Anterior cingulate cortex (tissue), 58 donors: ENCODE measurements at regions not wholly inside any gene's neighbourhood (a gene's known extent, or its start where the extent isn't known, plus 50 kb on each side); places are given as distances from the start of the nearest gene placed in this dataset.
A peak's percentile ranks its signal among the peaks of the same experiment; 100 is the strongest.

Source experiments
- DNase-seq, 58 donors: peaks; one replicate each; lab custom pipeline; 2025; lab: John Stamatoyannopoulos, UW

- DNase-seq: no peak
These were observed 80.3 kb downstream of the FOXL3 start for GRCh38 chr7:370259-370625.

GRCh38 chr7:370775-371118 lies 80.8 kb downstream of the FOXL3 start:
- no peak for DNase-seq

- no peak for DNase-seq
These were observed 81.3 kb downstream of the FOXL3 start for GRCh38 chr7:371119-371778.

- DNase-seq: no peak
These were observed 82.0 kb downstream of the FOXL3 start for GRCh38 chr7:371779-372545.

GRCh38 chr7:372546-372931 lies 82.6 kb downstream of the FOXL3 start:
- DNase-seq: no peak

GRCh38 chr7:372932-373791 lies 83.2 kb downstream of the FOXL3 start:
- no peak for DNase-seq

GRCh38 chr7:373818-374705 lies 84.1 kb downstream of the FOXL3 start:
- peak in 1 of 58 donors; percentile 15 for DNase-seq

GRCh38 chr7:374706-375311 lies 84.8 kb downstream of the FOXL3 start:
- DNase-seq: no peak

- no peak for DNase-seq
These were observed 85.4 kb downstream of the FOXL3 start for GRCh38 chr7:375321-375831.

GRCh38 chr7:375901-376305 lies 85.9 kb downstream of the FOXL3 start:
- no peak for DNase-seq

GRCh38 chr7:376306-377079 lies 86.5 kb downstream of the FOXL3 start:
- DNase-seq: no peak

- DNase-seq: no peak
These were observed 87.4 kb downstream of the FOXL3 start for GRCh38 chr7:377080-378040.

- no peak for DNase-seq
These were observed 88.1 kb downstream of the FOXL3 start for GRCh38 chr7:378041-378420.

- DNase-seq: no peak
These were observed 88.8 kb downstream of the FOXL3 start for GRCh38 chr7:378551-379455.

- no peak for DNase-seq
These were observed 89.6 kb downstream of the FOXL3 start for GRCh38 chr7:379456-380138.

- no peak for DNase-seq
These were observed 90.1 kb downstream of the FOXL3 start for GRCh38 chr7:380139-380485.
